Stimulated activated naive CD8-positive, alpha-beta T cell treated with anti-CD3 and anti-CD28 coated beads, Interleukin-15, Interleukin-2, amounts not matched to agents 100 ng/mL and 50 ng/mL, for 24 hours (primary cell): ENCODE measurements at regions not wholly inside any gene's neighbourhood (a gene's known extent, or its start where the extent isn't known, plus 50 kb on each side); places are given as distances from the start of the nearest gene placed in this dataset.
A peak's percentile ranks its signal among the peaks of the same experiment; 100 is the strongest.
"Not testable (repeated sequence)": the region's sequence is repeated elsewhere in the genome, so short reads cannot be mapped to it uniquely, and the experiment has no call there.

Experiments used
- H3K27ac Mint-ChIP-seq: one replicate; pipeline ENCODE4 v1.8.0; 2021; ENCODE audit warnings: mild to moderate bottlenecking, mixed read lengths
- H3K27me3 Mint-ChIP-seq: one replicate; pipeline ENCODE4 v1.8.0; 2021; ENCODE audit warnings: mixed read lengths
- H3K36me3 Mint-ChIP-seq: one replicate; pipeline ENCODE4 v1.8.0; 2021; ENCODE audit warnings: low read depth, mixed read lengths
- H3K4me1 Mint-ChIP-seq: one replicate; pipeline ENCODE4 v1.8.0; 2021; ENCODE audit warnings: low read depth, mixed read lengths
- H3K4me3 Mint-ChIP-seq: one replicate; pipeline ENCODE4 v1.8.0; 2021; ENCODE audit warnings: mild to moderate bottlenecking, mixed read lengths
- H3K9me3 Mint-ChIP-seq: one replicate; pipeline ENCODE4 v1.8.0; 2021; ENCODE audit warnings: mixed read lengths

GRCh38 chr15:75100679-75101078 is 77.3 kb downstream of the PPCDC start:
- peaks cover 37% of the 10 kb centered on the region for H3K27me3 Mint-ChIP-seq
- no peak overlapping the region for H3K4me3 Mint-ChIP-seq
- peaks cover 20% of the 10 kb centered on the region for H3K4me1 Mint-ChIP-seq
- H3K36me3 Mint-ChIP-seq: no peaks in the 10 kb centered on the region
- no peaks in the 10 kb centered on the region for H3K9me3 Mint-ChIP-seq
- no peak overlapping the region for H3K27ac Mint-ChIP-seq

GRCh38 chr15:75104804-75105557 is 81.6 kb downstream of the PPCDC start:
- H3K4me1 Mint-ChIP-seq: peaks cover 50% of the 10 kb centered on the region
- H3K36me3 Mint-ChIP-seq: no peaks in the 10 kb centered on the region
- H3K9me3 Mint-ChIP-seq: no peaks in the 10 kb centered on the region
- peak overlapping the region; percentile 74 for H3K4me3 Mint-ChIP-seq
- peak overlapping the region; percentile 88 for H3K27ac Mint-ChIP-seq
- peaks cover 21% of the 10 kb centered on the region for H3K27me3 Mint-ChIP-seq

GRCh38 chr15:75107516-75107907 is 84.1 kb downstream of the PPCDC start:
- Mint-ChIP-seq H3K9me3 (peaks cover 1% of the 10 kb centered on the region), H3K36me3 (no peaks in the 10 kb centered on the region), H3K27ac (peak overlapping the region; percentile 83), H3K27me3 (peaks cover 23% of the 10 kb centered on the region), H3K4me1 (peaks cover 61% of the 10 kb centered on the region), H3K4me3 (peak overlapping the region; percentile 59)

GRCh38 chr15:75107908-75108838 is 84.8 kb downstream of the PPCDC start:
- Mint-ChIP-seq H3K27ac (peak overlapping the region; percentile 83), H3K36me3 (peaks cover 4% of the 10 kb centered on the region), H3K27me3 (peaks cover 29% of the 10 kb centered on the region), H3K4me3 (peak overlapping the region; percentile 59), H3K9me3 (peaks cover 8% of the 10 kb centered on the region), H3K4me1 (peaks cover 67% of the 10 kb centered on the region)

GRCh38 chr15:75109021-75109735 is 85.8 kb downstream of the PPCDC start:
- H3K9me3 Mint-ChIP-seq: peaks cover 13% of the 10 kb centered on the region
- peaks cover 74% of the 10 kb centered on the region for H3K4me1 Mint-ChIP-seq
- peak overlapping the region; percentile 14 for H3K4me3 Mint-ChIP-seq
- H3K27ac Mint-ChIP-seq: peak overlapping the region; percentile 83
- peaks cover 27% of the 10 kb centered on the region for H3K27me3 Mint-ChIP-seq
- H3K36me3 Mint-ChIP-seq: peaks cover 4% of the 10 kb centered on the region

GRCh38 chr15:75109736-75110130 is 86.3 kb downstream of the PPCDC start:
- Mint-ChIP-seq H3K27me3 (peaks cover 26% of the 10 kb centered on the region), H3K9me3 (peaks cover 14% of the 10 kb centered on the region), H3K4me3 (no peak overlapping the region), H3K4me1 (peaks cover 76% of the 10 kb centered on the region), H3K36me3 (peaks cover 4% of the 10 kb centered on the region), H3K27ac (peak overlapping the region; percentile 13)

GRCh38 chr15:75112278-75112847 is 89.0 kb downstream of the PPCDC start:
- H3K36me3 Mint-ChIP-seq: peaks cover 4% of the 10 kb centered on the region
- H3K4me3 Mint-ChIP-seq: no peak overlapping the region
- peaks cover 14% of the 10 kb centered on the region for H3K9me3 Mint-ChIP-seq
- no peak overlapping the region for H3K27ac Mint-ChIP-seq
- H3K4me1 Mint-ChIP-seq: peaks cover 55% of the 10 kb centered on the region
- peaks cover 26% of the 10 kb centered on the region for H3K27me3 Mint-ChIP-seq

GRCh38 chr15:75112848-75113492 is 88.7 kb upstream of the C15orf39 start:
- Mint-ChIP-seq H3K4me1 (peaks cover 51% of the 10 kb centered on the region), H3K9me3 (peaks cover 14% of the 10 kb centered on the region), H3K36me3 (peaks cover 4% of the 10 kb centered on the region), H3K4me3 (no peak overlapping the region), H3K27ac (no peak overlapping the region), H3K27me3 (peaks cover 26% of the 10 kb centered on the region)

- H3K4me3 Mint-ChIP-seq: no peak overlapping the region
- H3K27ac Mint-ChIP-seq: no peak overlapping the region
Measured at GRCh38 chr15:75114327-75114726, 87.4 kb upstream of the C15orf39 start.

GRCh38 chr15:75114796-75115195 is 86.9 kb upstream of the C15orf39 start:
- Mint-ChIP-seq H3K9me3 (peaks cover 14% of the 10 kb centered on the region), H3K4me3 (no peak overlapping the region), H3K27me3 (peaks cover 26% of the 10 kb centered on the region), H3K4me1 (peaks cover 33% of the 10 kb centered on the region), H3K27ac (no peak overlapping the region), H3K36me3 (peaks cover 4% of the 10 kb centered on the region)

More at GRCh38 chr15:75114327-75114726, 87.4 kb upstream of the C15orf39 start:
- H3K4me1 Mint-ChIP-seq: peaks cover 37% of the 10 kb centered on the region
- H3K9me3 Mint-ChIP-seq: peaks cover 14% of the 10 kb centered on the region
- peaks cover 4% of the 10 kb centered on the region for H3K36me3 Mint-ChIP-seq
- peaks cover 26% of the 10 kb centered on the region for H3K27me3 Mint-ChIP-seq

GRCh38 chr15:75115411-75115913 is 86.2 kb upstream of the C15orf39 start:
- H3K4me1 Mint-ChIP-seq: peaks cover 26% of the 10 kb centered on the region
- not testable (repeated sequence) for H3K4me3 Mint-ChIP-seq, H3K36me3 Mint-ChIP-seq, H3K27ac Mint-ChIP-seq
- H3K27me3 Mint-ChIP-seq: peaks cover 22% of the 10 kb centered on the region
- peaks cover 14% of the 10 kb centered on the region for H3K9me3 Mint-ChIP-seq

GRCh38 chr15:75116143-75116542 is 85.5 kb upstream of the C15orf39 start:
- H3K27me3 Mint-ChIP-seq: peaks cover 16% of the 10 kb centered on the region
- H3K36me3 Mint-ChIP-seq: not testable (repeated sequence)

GRCh38 chr15:75117993-75118392 is 83.7 kb upstream of the C15orf39 start:
- Mint-ChIP-seq H3K4me3 (no peak overlapping the region), H3K27ac (no peak overlapping the region), H3K27me3 (peaks cover 6% of the 10 kb centered on the region), H3K36me3 (peaks cover 2% of the 10 kb centered on the region), H3K4me1 (peaks cover 16% of the 10 kb centered on the region), H3K9me3 (peaks cover 8% of the 10 kb centered on the region)

More at GRCh38 chr15:75116143-75116542, 85.5 kb upstream of the C15orf39 start:
- Mint-ChIP-seq H3K4me1 (peaks cover 22% of the 10 kb centered on the region), H3K9me3 (peaks cover 14% of the 10 kb centered on the region)
- H3K4me3 Mint-ChIP-seq, H3K27ac Mint-ChIP-seq: not testable (repeated sequence)

- not testable (repeated sequence) for H3K27ac Mint-ChIP-seq, H3K27me3 Mint-ChIP-seq, H3K9me3 Mint-ChIP-seq, H3K4me1 Mint-ChIP-seq, H3K4me3 Mint-ChIP-seq, H3K36me3 Mint-ChIP-seq
Measured at GRCh38 chr15:75119312-75119711, 82.4 kb upstream of the C15orf39 start.
